Neural cell (in vitro differentiated cells): ENCODE measurements at regions not wholly inside any gene's neighbourhood (a gene's known extent, or its start where the extent isn't known, plus 50 kb on each side); places are given as distances from the start of the nearest gene placed in this dataset.

Experiments used
- H2AFZ ChIP-seq: fragments of 200-600, 300-800 bp; sonication (generic), shearing (Covaris generic); 2 replicates; pipeline ENCODE4 v1.6.0; 2014; ENCODE audit warnings: low read depth, mild to moderate bottlenecking, antibody characterized with exemption, low read length, moderate library complexity
- H3F3A ChIP-seq: fragments of 200-600 bp; shearing (Covaris generic); 2 replicates; pipeline ENCODE4 v1.6.1; 2016; ENCODE audit warnings: mild to moderate bottlenecking, moderate library complexity, mixed read lengths, antibody characterized with exemption, low read length; ENCODE audit not compliant: insufficient read depth, poor library complexity, severe bottlenecking
- H3K27ac ChIP-seq: fragments of 200-600, 300-800 bp; sonication (generic), shearing (Covaris generic); 2 replicates; pipeline ENCODE4 v1.5.1; 2014; ENCODE audit warnings: mild to moderate bottlenecking, low read length, moderate library complexity
- H3K27me3 ChIP-seq: fragments of 300-800, 200-600 bp; sonication (generic), shearing (Covaris generic); 2 replicates; pipeline ENCODE4 v1.6.0; 2014; ENCODE audit warnings: mild to moderate bottlenecking, low read depth, low read length, moderate library complexity; ENCODE audit not compliant: insufficient read depth
- H3K36me3 ChIP-seq: fragments of 300-800, 200-600 bp; sonication (generic), shearing (Covaris generic); 2 replicates; pipeline ENCODE4 v1.5.1; 2014; ENCODE audit warnings: mild to moderate bottlenecking, antibody characterized with exemption, low read length, moderate library complexity; ENCODE audit not compliant: insufficient read depth
- H3K4me2 ChIP-seq: fragments of 300-800, 200-600 bp; sonication (generic), shearing (Covaris generic); 2 replicates; pipeline ENCODE4 v1.6.0; 2014; ENCODE audit warnings: mild to moderate bottlenecking, low read length
- H3K4me3 ChIP-seq: fragments of 300-800, 200-600 bp; sonication (generic), shearing (Covaris generic); 2 replicates; pipeline ENCODE4 v1.5.1; 2014; ENCODE audit warnings: mild to moderate bottlenecking, low read length, moderate library complexity
- H3K79me2 ChIP-seq: fragments of 200-600 bp; shearing (Covaris generic); replicated peaks from 2 replicates; pipeline ENCODE4 v1.6.0; 2014; ENCODE audit warnings: mild to moderate bottlenecking, low read length, moderate library complexity; ENCODE audit not compliant: insufficient read depth
- H3K9ac ChIP-seq: fragments of 300-800, 200-600 bp; sonication (generic), shearing (Covaris generic); 2 replicates; pipeline ENCODE4 v1.6.1; 2016; ENCODE audit warnings: mild to moderate bottlenecking, low read length, mixed read lengths
- H3K9me2 ChIP-seq: fragments of 200-600 bp; shearing (Covaris generic); 2 replicates; pipeline ENCODE4 v1.6.1; 2016; ENCODE audit warnings: mild to moderate bottlenecking, low read length, mixed read lengths; ENCODE audit not compliant: insufficient read depth
- H3K9me3 ChIP-seq: fragments of 200-600, 300-800 bp; sonication (generic), shearing (Covaris generic); 2 replicates; pipeline ENCODE4 v1.6.1; 2016; ENCODE audit warnings: mild to moderate bottlenecking, mixed run types, low read length, moderate library complexity, mixed read lengths
- H4K20me1 ChIP-seq: fragments of 200-600 bp; shearing (Covaris generic); 2 replicates; pipeline ENCODE4 v1.6.1; 2016; ENCODE audit warnings: mild to moderate bottlenecking, mixed run types; ENCODE audit not compliant: insufficient read depth
- EP300 ChIP-seq: fragments of 450-650 bp; conservative IDR thresholded peaks from 2 replicates; pipeline ENCODE4 v1.6.1; 2014; ENCODE audit warnings: antibody characterized with exemption, mild to moderate bottlenecking, moderate library complexity; ENCODE audit not compliant: poor library complexity, severe bottlenecking
- EZH2 ChIP-seq: fragments of 200-600, 300-800 bp; shearing (Covaris generic), sonication (generic); IDR thresholded peaks from 2 replicates; pipeline ENCODE4 v1.6.1; 2014; ENCODE audit warnings: antibody characterized with exemption, low read length, borderline replicate concordance, mild to moderate bottlenecking; ENCODE audit not compliant: insufficient read depth, poor library complexity, severe bottlenecking
- MXI1 ChIP-seq: fragments of 450-650 bp; conservative IDR thresholded peaks from 2 replicates; pipeline ENCODE4 v1.6.1; 2014; ENCODE audit warnings: antibody characterized with exemption, mild to moderate bottlenecking; ENCODE audit not compliant: poor library complexity, severe bottlenecking
- POLR2AphosphoS5 ChIP-seq: IDR thresholded peaks from 2 replicates; pipeline ENCODE4 v1.6.1; 2012
- RAD21 ChIP-seq: fragments of 450-650 bp; conservative IDR thresholded peaks from 2 replicates; pipeline ENCODE4 v1.6.1; 2014; ENCODE audit warnings: antibody characterized with exemption, mild to moderate bottlenecking, moderate library complexity
- SMC3 ChIP-seq: fragments of 450-650 bp; conservative IDR thresholded peaks from 2 replicates; pipeline ENCODE4 v1.6.1; 2014; ENCODE audit warnings: antibody characterized with exemption, mild to moderate bottlenecking, moderate library complexity; ENCODE audit not compliant: poor library complexity
- TAF1 ChIP-seq: IDR thresholded peaks from 2 replicates; pipeline ENCODE4 v1.6.1; 2012; ENCODE audit warnings: low read depth
- TF ChIP-seq, protein P1 (sequence below): IDR thresholded peaks from 2 replicates; pipeline ENCODE4 v1.6.1; 2012; ENCODE audit warnings: borderline replicate concordance
- TF ChIP-seq, protein P2 (sequence below): fragments of 450-650 bp; IDR thresholded peaks from 2 replicates; pipeline ENCODE4 v1.5.1; 2014; ENCODE audit warnings: antibody characterized with exemption, mild to moderate bottlenecking, moderate library complexity; ENCODE audit not compliant: poor library complexity, severe bottlenecking

DNA sequence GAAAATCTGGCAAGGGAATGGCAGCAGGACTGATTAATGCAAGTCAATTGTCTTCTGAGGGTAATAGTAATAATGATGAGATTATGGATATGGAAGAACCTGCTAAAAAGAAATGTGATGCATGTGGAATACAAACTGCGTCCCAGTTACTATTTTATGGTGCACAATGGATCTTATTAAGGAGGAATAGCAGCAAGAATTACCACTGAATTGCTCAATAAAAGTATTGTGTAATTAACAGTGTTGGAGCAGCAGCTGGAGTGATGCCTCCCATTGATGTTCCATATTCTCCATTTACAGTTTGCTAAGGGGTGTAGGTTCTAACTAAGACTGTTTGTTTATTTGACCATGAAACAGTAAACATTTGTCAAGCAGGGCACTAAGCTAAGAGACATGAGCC is 167.9 kb downstream of the HRH4 start:
- no peaks in the 10 kb centered on the region for H3K36me3 ChIP-seq
- no peaks in the 10 kb centered on the region for H3K27me3 ChIP-seq
- H3F3A ChIP-seq = no peaks in the 10 kb centered on the region
- TF ChIP-seq TAF1 = no peak
- no peak for TF ChIP-seq SMC3
- no peak for TF ChIP-seq EP300
- TF ChIP-seq POLR2AphosphoS5 = no peak
- TF ChIP-seq EZH2 = no peak
- no peak for TF ChIP-seq MXI1
- TF ChIP-seq, protein P1, sequence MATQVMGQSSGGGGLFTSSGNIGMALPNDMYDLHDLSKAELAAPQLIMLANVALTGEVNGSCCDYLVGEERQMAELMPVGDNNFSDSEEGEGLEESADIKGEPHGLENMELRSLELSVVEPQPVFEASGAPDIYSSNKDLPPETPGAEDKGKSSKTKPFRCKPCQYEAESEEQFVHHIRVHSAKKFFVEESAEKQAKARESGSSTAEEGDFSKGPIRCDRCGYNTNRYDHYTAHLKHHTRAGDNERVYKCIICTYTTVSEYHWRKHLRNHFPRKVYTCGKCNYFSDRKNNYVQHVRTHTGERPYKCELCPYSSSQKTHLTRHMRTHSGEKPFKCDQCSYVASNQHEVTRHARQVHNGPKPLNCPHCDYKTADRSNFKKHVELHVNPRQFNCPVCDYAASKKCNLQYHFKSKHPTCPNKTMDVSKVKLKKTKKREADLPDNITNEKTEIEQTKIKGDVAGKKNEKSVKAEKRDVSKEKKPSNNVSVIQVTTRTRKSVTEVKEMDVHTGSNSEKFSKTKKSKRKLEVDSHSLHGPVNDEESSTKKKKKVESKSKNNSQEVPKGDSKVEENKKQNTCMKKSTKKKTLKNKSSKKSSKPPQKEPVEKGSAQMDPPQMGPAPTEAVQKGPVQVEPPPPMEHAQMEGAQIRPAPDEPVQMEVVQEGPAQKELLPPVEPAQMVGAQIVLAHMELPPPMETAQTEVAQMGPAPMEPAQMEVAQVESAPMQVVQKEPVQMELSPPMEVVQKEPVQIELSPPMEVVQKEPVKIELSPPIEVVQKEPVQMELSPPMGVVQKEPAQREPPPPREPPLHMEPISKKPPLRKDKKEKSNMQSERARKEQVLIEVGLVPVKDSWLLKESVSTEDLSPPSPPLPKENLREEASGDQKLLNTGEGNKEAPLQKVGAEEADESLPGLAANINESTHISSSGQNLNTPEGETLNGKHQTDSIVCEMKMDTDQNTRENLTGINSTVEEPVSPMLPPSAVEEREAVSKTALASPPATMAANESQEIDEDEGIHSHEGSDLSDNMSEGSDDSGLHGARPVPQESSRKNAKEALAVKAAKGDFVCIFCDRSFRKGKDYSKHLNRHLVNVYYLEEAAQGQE = no peak
- no peak for TF ChIP-seq RAD21
- TF ChIP-seq, protein P2, sequence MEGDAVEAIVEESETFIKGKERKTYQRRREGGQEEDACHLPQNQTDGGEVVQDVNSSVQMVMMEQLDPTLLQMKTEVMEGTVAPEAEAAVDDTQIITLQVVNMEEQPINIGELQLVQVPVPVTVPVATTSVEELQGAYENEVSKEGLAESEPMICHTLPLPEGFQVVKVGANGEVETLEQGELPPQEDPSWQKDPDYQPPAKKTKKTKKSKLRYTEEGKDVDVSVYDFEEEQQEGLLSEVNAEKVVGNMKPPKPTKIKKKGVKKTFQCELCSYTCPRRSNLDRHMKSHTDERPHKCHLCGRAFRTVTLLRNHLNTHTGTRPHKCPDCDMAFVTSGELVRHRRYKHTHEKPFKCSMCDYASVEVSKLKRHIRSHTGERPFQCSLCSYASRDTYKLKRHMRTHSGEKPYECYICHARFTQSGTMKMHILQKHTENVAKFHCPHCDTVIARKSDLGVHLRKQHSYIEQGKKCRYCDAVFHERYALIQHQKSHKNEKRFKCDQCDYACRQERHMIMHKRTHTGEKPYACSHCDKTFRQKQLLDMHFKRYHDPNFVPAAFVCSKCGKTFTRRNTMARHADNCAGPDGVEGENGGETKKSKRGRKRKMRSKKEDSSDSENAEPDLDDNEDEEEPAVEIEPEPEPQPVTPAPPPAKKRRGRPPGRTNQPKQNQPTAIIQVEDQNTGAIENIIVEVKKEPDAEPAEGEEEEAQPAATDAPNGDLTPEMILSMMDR = no peak
- no peak overlapping the region for H3K4me3 ChIP-seq
- H2AFZ ChIP-seq = no peak overlapping the region
- H3K4me2 ChIP-seq = no peak overlapping the region
- no peaks in the 10 kb centered on the region for H3K79me2 ChIP-seq
- H3K9me3 ChIP-seq = no peaks in the 10 kb centered on the region
- no peaks in the 10 kb centered on the region for H4K20me1 ChIP-seq
- no peak overlapping the region for H3K27ac ChIP-seq
- no peak overlapping the region for H3K9ac ChIP-seq
- H3K9me2 ChIP-seq = no peaks in the 10 kb centered on the region

DNA sequence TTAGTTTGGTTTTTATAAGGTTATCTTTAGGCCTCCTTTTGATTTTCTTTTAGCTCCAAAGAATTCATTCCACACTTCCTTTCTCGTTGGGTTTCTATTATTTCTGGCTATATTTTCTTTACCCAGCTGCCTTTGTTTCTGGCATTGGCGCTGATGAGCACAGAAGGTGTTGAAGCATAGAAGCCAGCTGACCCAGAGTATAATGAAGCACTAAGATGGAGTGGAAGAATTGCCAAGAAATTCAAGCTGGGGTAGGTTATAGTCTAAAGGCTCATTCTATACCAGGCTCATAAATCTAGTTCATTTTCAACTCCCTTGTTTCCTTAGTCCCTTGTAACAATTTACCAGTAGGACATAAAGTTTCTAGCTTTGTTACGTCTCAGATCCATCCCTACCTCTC is 169.5 kb downstream of the HRH4 start:
- H3K27me3 ChIP-seq = no peaks in the 10 kb centered on the region
- H3K36me3 ChIP-seq = no peaks in the 10 kb centered on the region
- H3K9me3 ChIP-seq = no peaks in the 10 kb centered on the region
- H3K79me2 ChIP-seq = no peaks in the 10 kb centered on the region
- no peak overlapping the region for H3K27ac ChIP-seq
- no peak overlapping the region for H3K9ac ChIP-seq
- no peaks in the 10 kb centered on the region for H3F3A ChIP-seq
- no peaks in the 10 kb centered on the region for H4K20me1 ChIP-seq
- TF ChIP-seq, protein P2 = no peak
- TF ChIP-seq RAD21 (no peak), SMC3 (no peak), EZH2 (no peak), POLR2AphosphoS5 (no peak), TAF1 (no peak), EP300 (no peak), MXI1 (no peak)
- TF ChIP-seq, protein P1 = no peak
- H3K9me2 ChIP-seq = no peaks in the 10 kb centered on the region
- no peak overlapping the region for H2AFZ ChIP-seq
- no peak overlapping the region for H3K4me2 ChIP-seq
- H3K4me3 ChIP-seq = no peak overlapping the region
